Stimulated activated CD8-positive, alpha-beta memory T cell treated with anti-CD3 and anti-CD28 coated beads, Interleukin-4, amount 100 ng/mL, for 24 hours (primary cell): ENCODE measurements at regions not wholly inside any gene's neighbourhood (a gene's known extent, or its start where the extent isn't known, plus 50 kb on each side); places are given as distances from the start of the nearest gene placed in this dataset.

Experiments used
- DNase-seq: peaks from one replicate; pipeline ENCODE4 v3.0.0-alpha.2; 2020; ENCODE audit warnings: low read depth

- DNase-seq = no peak
These were observed 482.7 kb downstream of the RIT2 start for GRCh38 chr18:42632801-42633200.

- DNase-seq = no peak
These were observed 480.0 kb downstream of the RIT2 start for GRCh38 chr18:42635378-42636048.

- DNase-seq = no peak
These were observed 479.2 kb downstream of the RIT2 start for GRCh38 chr18:42636309-42636708.

GRCh38 chr18:42640160-42640559 lies 475.3 kb downstream of the RIT2 start:
- DNase-seq = no peak

GRCh38 chr18:42641996-42642395 lies 473.5 kb downstream of the RIT2 start:
- DNase-seq = no peak

- DNase-seq = no peak
These were observed 470.8 kb downstream of the RIT2 start for GRCh38 chr18:42644729-42645131.

- DNase-seq = no peak
These were observed 466.0 kb downstream of the RIT2 start for GRCh38 chr18:42649331-42650035.

- DNase-seq = no peak
These were observed 460.9 kb downstream of the RIT2 start for GRCh38 chr18:42654556-42654955.

GRCh38 chr18:42657551-42657950 lies 457.9 kb downstream of the RIT2 start:
- no peak for DNase-seq

- DNase-seq = no peak
These were observed 457.3 kb downstream of the RIT2 start for GRCh38 chr18:42658171-42658570.

- DNase-seq = no peak
These were observed 456.3 kb downstream of the RIT2 start for GRCh38 chr18:42659187-42659586.

- no peak for DNase-seq
These were observed 444.6 kb downstream of the RIT2 start for GRCh38 chr18:42670860-42671259.

- DNase-seq = no peak
These were observed 439.7 kb downstream of the RIT2 start for GRCh38 chr18:42675810-42676209.

- DNase-seq = no peak
These were observed 432.4 kb downstream of the RIT2 start for GRCh38 chr18:42683094-42683493.

GRCh38 chr18:42689310-42689709 lies 426.2 kb downstream of the RIT2 start:
- no peak for DNase-seq
